Breast epithelium (tissue), 3 donors: ENCODE measurements at regions not wholly inside any gene's neighbourhood (a gene's known extent, or its start where the extent isn't known, plus 50 kb on each side); places are given as distances from the start of the nearest gene placed in this dataset.

ENCODE experiments used
- CTCF ChIP-seq, 3 donors: fragments of 450-650 bp; IDR thresholded peaks; one replicate each; pipeline ENCODE4 v1.5.1; 2016 to 2017; ENCODE audit warnings: antibody characterized with exemption in 3 of 3, mild to moderate bottlenecking in 3 of 3, moderate library complexity in 3 of 3
- POLR2A ChIP-seq: fragments of 450-650 bp; IDR thresholded peaks from one replicate; pipeline ENCODE4 v1.6.1; 2016; ENCODE audit warnings: antibody characterized with exemption, mild to moderate bottlenecking, moderate library complexity
- POLR2AphosphoS5 ChIP-seq, 3 donors: sonication (generic); formaldehyde crosslinking; IDR thresholded peaks; one replicate each; pipeline ENCODE4 v1.6.1; 2017; ENCODE audit warnings: antibody characterized with exemption in 3 of 3

- TF ChIP-seq CTCF (IDR thresholded peaks at IDR 0.05) = no peak
- no peak for TF ChIP-seq POLR2A
- TF ChIP-seq POLR2AphosphoS5 (IDR thresholded peaks at IDR 0.05) = no peak
Observed at GRCh38 chr1:163013826-163014600, 55.1 kb upstream of the RGS4 start.
